Spleen (tissue), 7 donors: ENCODE measurements at regions not wholly inside any gene's neighbourhood (a gene's known extent, or its start where the extent isn't known, plus 50 kb on each side); places are given as distances from the start of the nearest gene placed in this dataset.

Source experiments
- POLR2AphosphoS5 ChIP-seq, 3 donors: sonication (generic); formaldehyde crosslinking; IDR thresholded peaks; one replicate each; pipeline ENCODE4 v1.5.1; 2017; ENCODE audit warnings: antibody characterized with exemption in 3 of 3
- TF ChIP-seq, protein P1 (sequence below), 11 experiments: fragments of 200-600 bp in 7 of 11; fragments of 450-650 bp in 4 of 11; sonication (generic) in 4 of 11; IDR thresholded peaks in 8 of 11; conservative IDR thresholded peaks in 3 of 11; 1 replicate in 7 of 11; 2 replicates in 4 of 11; pipeline versions ENCODE4 v1.4.0 to v1.8.0; 2016 to 2021; ENCODE audit warnings: antibody characterized with exemption in 11 of 11, inconsistent platforms in 4 of 11, mild to moderate bottlenecking in 1 of 11
- donor health status: DM: no; HTN: no; CAD: no; lungs with moderate emphysema.
- donor health status: DM: no; HTN: no; CAD: no.
- donor health status: DM: no; HTN: no; CAD: no.

DNA sequence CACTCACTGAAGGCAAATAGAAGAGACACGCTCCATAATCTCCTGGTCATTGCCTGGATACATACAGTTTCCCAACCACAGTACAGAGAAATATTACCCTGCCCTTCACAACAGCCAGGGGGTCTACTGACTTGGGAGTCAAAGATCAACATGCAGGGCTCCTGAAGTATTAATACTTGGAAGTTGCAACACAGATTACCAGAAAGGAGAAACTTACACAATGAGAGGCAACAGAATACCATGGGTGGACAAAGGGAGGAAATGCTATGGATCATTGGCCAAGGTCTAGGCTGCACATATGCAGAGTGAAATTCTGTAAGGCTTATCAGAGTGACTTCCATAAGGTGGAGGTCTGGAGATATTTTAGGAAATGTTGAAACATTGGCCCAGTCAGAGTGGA lies 267.9 kb upstream of the FAT3 start:
- TF ChIP-seq, protein P1, sequence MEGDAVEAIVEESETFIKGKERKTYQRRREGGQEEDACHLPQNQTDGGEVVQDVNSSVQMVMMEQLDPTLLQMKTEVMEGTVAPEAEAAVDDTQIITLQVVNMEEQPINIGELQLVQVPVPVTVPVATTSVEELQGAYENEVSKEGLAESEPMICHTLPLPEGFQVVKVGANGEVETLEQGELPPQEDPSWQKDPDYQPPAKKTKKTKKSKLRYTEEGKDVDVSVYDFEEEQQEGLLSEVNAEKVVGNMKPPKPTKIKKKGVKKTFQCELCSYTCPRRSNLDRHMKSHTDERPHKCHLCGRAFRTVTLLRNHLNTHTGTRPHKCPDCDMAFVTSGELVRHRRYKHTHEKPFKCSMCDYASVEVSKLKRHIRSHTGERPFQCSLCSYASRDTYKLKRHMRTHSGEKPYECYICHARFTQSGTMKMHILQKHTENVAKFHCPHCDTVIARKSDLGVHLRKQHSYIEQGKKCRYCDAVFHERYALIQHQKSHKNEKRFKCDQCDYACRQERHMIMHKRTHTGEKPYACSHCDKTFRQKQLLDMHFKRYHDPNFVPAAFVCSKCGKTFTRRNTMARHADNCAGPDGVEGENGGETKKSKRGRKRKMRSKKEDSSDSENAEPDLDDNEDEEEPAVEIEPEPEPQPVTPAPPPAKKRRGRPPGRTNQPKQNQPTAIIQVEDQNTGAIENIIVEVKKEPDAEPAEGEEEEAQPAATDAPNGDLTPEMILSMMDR (IDR thresholded peaks at IDR 0.05 in 8 of 11, conservative IDR thresholded peaks at IDR 0.05 in 3 of 11): no peak
- TF ChIP-seq POLR2AphosphoS5 (IDR thresholded peaks at IDR 0.05): no peak
